Common myeloid progenitor, CD34-positive (primary cell): ENCODE measurements at regions not wholly inside any gene's neighbourhood (a gene's known extent, or its start where the extent isn't known, plus 50 kb on each side); places are given as distances from the start of the nearest gene placed in this dataset.

Experiments used
- CTCF ChIA-PET: fragments of 350-600 bp; sonication (Branson Sonifier 250); formaldehyde crosslinking; loops from one replicate; lab custom pipeline; 2021; ENCODE audit warnings: antibody characterized with exemption; lab: Charles Lee
- POLR2A ChIA-PET: fragments of 350-600 bp; sonication (Branson Sonifier 250); formaldehyde crosslinking; loops from one replicate; lab custom pipeline; 2021; ENCODE audit warnings: antibody characterized with exemption; lab: Charles Lee
- DNase-seq, 3 donors: peaks; one replicate each; pipeline versions ENCODE4 v3.0.0 to v3.0.0-alpha.2; 2013
- H3K27ac ChIP-seq, 2 experiments: 1 replicate in 1 of 2; 2 replicates in 1 of 2; pipeline ENCODE4 v1.7.0; 2013; ENCODE audit warnings: inconsistent platforms in 2 of 2, low read length in 2 of 2, mild to moderate bottlenecking in 2 of 2, low read depth in 1 of 2, moderate library complexity in 1 of 2; ENCODE audit not compliant: severe bottlenecking in 2 of 2, insufficient read depth in 1 of 2, poor library complexity in 1 of 2
- H3K27me3 ChIP-seq, 5 experiments: replicated peaks in 2 of 5; 1 replicate in 3 of 5; 2 replicates in 2 of 5; pipeline versions ENCODE4 v1.6.1 to v1.7.0; 2013; ENCODE audit warnings: low read length in 4 of 5, mild to moderate bottlenecking in 2 of 5, moderate library complexity in 2 of 5, inconsistent platforms in 1 of 5; ENCODE audit not compliant: insufficient read depth in 5 of 5, control insufficient read depth in 4 of 5
- H3K36me3 ChIP-seq, 4 experiments: 1 replicate in 2 of 4; 2 replicates in 2 of 4; pipeline versions ENCODE4 v1.6.1 to v1.7.0; 2013; ENCODE audit warnings: low read length in 3 of 4, control low read depth in 1 of 4, mild to moderate bottlenecking in 1 of 4; ENCODE audit not compliant: control insufficient read depth in 4 of 4, insufficient read depth in 4 of 4
- H3K4me1 ChIP-seq, 4 experiments: 1 replicate in 3 of 4; 2 replicates in 1 of 4; pipeline versions ENCODE4 v1.6.1 to v1.7.1; 2013; ENCODE audit warnings: low read length in 3 of 4, mild to moderate bottlenecking in 3 of 4, control low read depth in 1 of 4, inconsistent platforms in 1 of 4, moderate library complexity in 1 of 4; ENCODE audit not compliant: control insufficient read depth in 4 of 4, insufficient read depth in 4 of 4; ENCODE audit errors: control extremely low read depth in 1 of 4
- H3K4me3 ChIP-seq, 7 experiments: 1 replicate in 4 of 7; 2 replicates in 3 of 7; pipeline versions ENCODE4 v1.5.1 to v1.7.0; 2013; ENCODE audit warnings: mild to moderate bottlenecking in 7 of 7, low read length in 6 of 7, moderate library complexity in 6 of 7, inconsistent platforms in 2 of 7, low read depth in 2 of 7, control low read depth in 1 of 7; ENCODE audit not compliant: insufficient read depth in 4 of 7, control insufficient read depth in 1 of 7; ENCODE audit errors: extremely low read depth in 1 of 7
- H3K9me3 ChIP-seq, 5 experiments: 1 replicate in 4 of 5; 2 replicates in 1 of 5; pipeline versions ENCODE4 v1.6.1 to v1.7.1; 2013; ENCODE audit warnings: low read length in 4 of 5, mild to moderate bottlenecking in 2 of 5, inconsistent platforms in 1 of 5, low read depth in 1 of 5, moderate library complexity in 1 of 5; ENCODE audit not compliant: control insufficient read depth in 4 of 5, insufficient read depth in 2 of 5; ENCODE audit errors: control extremely low read depth in 1 of 5
- WGBS: methylation state at CpG from one replicate; pipeline ENCODE4 v1.1.5; 2013; ENCODE audit not compliant: insufficient coverage; 5-methylcytosine and 5-hydroxymethylcytosine counted together

- ChIA-PET POLR2A (no interaction called here), CTCF (no interaction called here)
- H3K27ac ChIP-seq, result no peak overlapping the region
- H3K9me3 ChIP-seq, result peaks cover 0 to 8% (median 3%) of the 10 kb centered on the region in 5 experiments
- H3K4me3 ChIP-seq, result no peak overlapping the region
- DNase-seq, result no peak
- no CpG with 5 or more reads among the region's 2 CpGs for WGBS
- no peaks in the 10 kb centered on the region for H3K36me3 ChIP-seq
- H3K4me1 ChIP-seq, result no peaks in the 10 kb centered on the region
- H3K27me3 ChIP-seq, result peaks cover 0 to 2% (median 0%) of the 10 kb centered on the region in 5 experiments
Measured at GRCh38 chr18:77804382-77804781, 554.7 kb downstream of the GALR1 start.

GRCh38 chr18:77807650-77808049, 558.0 kb downstream of the GALR1 start:
- WGBS, result 100% methylated on average over 1 of the region's 2 CpGs
- POLR2A ChIA-PET, result no interaction called here
- CTCF ChIA-PET, result no interaction called here

GRCh38 chr18:77811503-77811902, 561.9 kb downstream of the GALR1 start:
- WGBS, result 68% methylated on average over 5 of the region's 5 CpGs
- CTCF ChIA-PET, result no interaction called here

More at GRCh38 chr18:77807650-77808049, 558.0 kb downstream of the GALR1 start:
- DNase-seq, result no peak
- Histone ChIP-seq H3K27me3 (peaks cover 0 to 2% (median 0%) of the 10 kb centered on the region in 5 experiments), H3K9me3 (peaks cover 0 to 8% (median 3%) of the 10 kb centered on the region in 5 experiments), H3K27ac (no peak overlapping the region), H3K4me3 (no peak overlapping the region), H3K4me1 (no peaks in the 10 kb centered on the region), H3K36me3 (no peaks in the 10 kb centered on the region)

GRCh38 chr18:77815666-77816338, 566.2 kb downstream of the GALR1 start:
- H3K9me3 ChIP-seq, result peaks cover 0 to 10% (median 0%) of the 10 kb centered on the region in 5 experiments
- ChIA-PET CTCF (no interaction called here), POLR2A (no interaction called here)
- peak in 2 of 3 donors; percentile 34 to 35 for DNase-seq
- 92% methylated on average over 2 of the region's 3 CpGs for WGBS
- no peak overlapping the region for H3K4me3 ChIP-seq
- no peaks in the 10 kb centered on the region for H3K36me3 ChIP-seq
- no peak overlapping the region for H3K27ac ChIP-seq
- peaks cover 0 to 4% (median 0%) of the 10 kb centered on the region in 4 experiments for H3K4me1 ChIP-seq
- no peaks in the 10 kb centered on the region for H3K27me3 ChIP-seq

More at GRCh38 chr18:77811503-77811902, 561.9 kb downstream of the GALR1 start:
- H3K36me3 ChIP-seq, result no peaks in the 10 kb centered on the region
- H3K27ac ChIP-seq, result no peak overlapping the region
- POLR2A ChIA-PET, result no interaction called here
- peaks cover 0 to 12% (median 3%) of the 10 kb centered on the region in 5 experiments for H3K9me3 ChIP-seq
- no peaks in the 10 kb centered on the region for H3K27me3 ChIP-seq
- no peak overlapping the region for H3K4me3 ChIP-seq
- no peak for DNase-seq
- peaks cover 0 to 4% (median 0%) of the 10 kb centered on the region in 4 experiments for H3K4me1 ChIP-seq

GRCh38 chr18:77818328-77818727, 568.7 kb downstream of the GALR1 start:
- Histone ChIP-seq H3K4me3 (no peak overlapping the region), H3K9me3 (peaks cover 0 to 7% (median 0%) of the 10 kb centered on the region in 5 experiments), H3K27me3 (no peaks in the 10 kb centered on the region), H3K4me1 (peaks cover 0 to 17% (median 8%) of the 10 kb centered on the region in 4 experiments), H3K27ac (no peak overlapping the region), H3K36me3 (no peaks in the 10 kb centered on the region)
- CTCF ChIA-PET, result no interaction called here
- no peak for DNase-seq
- POLR2A ChIA-PET, result no interaction called here
- WGBS, result 100% methylated on average over 1 of the region's 1 CpG

GRCh38 chr18:77820472-77820871, 570.8 kb downstream of the GALR1 start:
- Histone ChIP-seq H3K4me1 (peaks cover 0 to 17% (median 9%) of the 10 kb centered on the region in 4 experiments), H3K27ac (no peak overlapping the region), H3K9me3 (peaks cover 0 to 2% (median 0%) of the 10 kb centered on the region in 5 experiments), H3K36me3 (no peaks in the 10 kb centered on the region), H3K4me3 (no peak overlapping the region), H3K27me3 (no peaks in the 10 kb centered on the region)
- over 99% methylated on average over 7 of the region's 14 CpGs for WGBS
- DNase-seq, result no peak
- ChIA-PET CTCF (no interaction called here), POLR2A (no interaction called here)

- POLR2A ChIA-PET, result no interaction called here
- 98% methylated on average over 7 of the region's 7 CpGs for WGBS
- no peak overlapping the region for H3K27ac ChIP-seq
Measured at GRCh38 chr18:77821892-77822291, 572.2 kb downstream of the GALR1 start.

More at GRCh38 chr18:77821892-77822291, 572.2 kb downstream of the GALR1 start:
- Histone ChIP-seq H3K27me3 (no peaks in the 10 kb centered on the region), H3K4me1 (peaks cover 0 to 12% (median 9%) of the 10 kb centered on the region in 4 experiments), H3K36me3 (no peaks in the 10 kb centered on the region), H3K9me3 (no peaks in the 10 kb centered on the region), H3K4me3 (no peak overlapping the region)
- CTCF ChIA-PET, result no interaction called here
- DNase-seq, result no peak
